ENCODE measurements at regions not wholly inside any gene's neighbourhood (a gene's known extent, or its start where the extent isn't known, plus 50 kb on each side); places are given as distances from the start of the nearest gene placed in this dataset.

GRCh38 chrX:110428144-110428543 is 69.5 kb downstream of the RTL9 start:
- in situ Hi-C loops (cut with HindIII; ENCODE audit: low sequenced_read_pairs): no loop called here
- no peak for DNase-seq (ENCODE audit: low spot score)

GRCh38 chrX:110430293-110431076 is 71.8 kb downstream of the RTL9 start:
- in situ Hi-C loops (cut with HindIII; ENCODE audit: low sequenced_read_pairs): no loop called here

GRCh38 chrX:110432091-110432905 is 73.7 kb downstream of the RTL9 start:
- in situ Hi-C loops (cut with HindIII; ENCODE audit: low sequenced_read_pairs): no loop called here

More at GRCh38 chrX:110430293-110431076, 71.8 kb downstream of the RTL9 start:
- DNase-seq (ENCODE audit: low spot score): no peak

GRCh38 chrX:110432906-110433215 is 74.2 kb downstream of the RTL9 start:
- DNase-seq (ENCODE audit: low spot score): no peak
- in situ Hi-C loops (cut with HindIII; ENCODE audit: low sequenced_read_pairs): no loop called here

More at GRCh38 chrX:110432091-110432905, 73.7 kb downstream of the RTL9 start:
- no peak for DNase-seq (ENCODE audit: low spot score)

GRCh38 chrX:110435196-110435595 is 76.5 kb downstream of the RTL9 start:
- no peak for DNase-seq (ENCODE audit: low spot score)
- in situ Hi-C loops (cut with HindIII; ENCODE audit: low sequenced_read_pairs): no loop called here

- DNase-seq (ENCODE audit: low spot score): no peak
- in situ Hi-C loops (cut with HindIII; ENCODE audit: low sequenced_read_pairs): no loop called here
Measured at GRCh38 chrX:110436523-110436922, 77.9 kb downstream of the RTL9 start.

GRCh38 chrX:110437686-110438085 is 79.0 kb downstream of the RTL9 start:
- in situ Hi-C loops (cut with HindIII; ENCODE audit: low sequenced_read_pairs): no loop called here
- no peak for DNase-seq (ENCODE audit: low spot score)

- DNase-seq (ENCODE audit: low spot score): no peak
- in situ Hi-C loops (cut with HindIII; ENCODE audit: low sequenced_read_pairs): no loop called here
Measured at GRCh38 chrX:110440016-110440805, 81.6 kb downstream of the RTL9 start.

- no peak for DNase-seq (ENCODE audit: low spot score)
- in situ Hi-C loops (cut with HindIII; ENCODE audit: low sequenced_read_pairs): no loop called here
Measured at GRCh38 chrX:110442635-110443034, 84.0 kb downstream of the RTL9 start.

- in situ Hi-C loops (cut with HindIII; ENCODE audit: low sequenced_read_pairs): no loop called here
- no peak for DNase-seq (ENCODE audit: low spot score)
Measured at GRCh38 chrX:110444996-110445395, 86.3 kb downstream of the RTL9 start.

GRCh38 chrX:110448459-110448858 is 89.8 kb downstream of the RTL9 start:
- DNase-seq (ENCODE audit: low spot score): no peak
- in situ Hi-C loops (cut with HindIII; ENCODE audit: low sequenced_read_pairs): no loop called here

- no peak for DNase-seq (ENCODE audit: low spot score)
- in situ Hi-C loops (cut with HindIII; ENCODE audit: low sequenced_read_pairs): no loop called here
Measured at GRCh38 chrX:110449312-110449711, 90.7 kb downstream of the RTL9 start.

GRCh38 chrX:110450050-110450449 is 91.4 kb downstream of the RTL9 start:
- in situ Hi-C loops (cut with HindIII; ENCODE audit: low sequenced_read_pairs): no loop called here

GRCh38 chrX:110454336-110454735 is 95.7 kb downstream of the RTL9 start:
- DNase-seq (ENCODE audit: low spot score): peak; percentile 91
- in situ Hi-C loops (cut with HindIII; ENCODE audit: low sequenced_read_pairs): no loop called here

More at GRCh38 chrX:110450050-110450449, 91.4 kb downstream of the RTL9 start:
- DNase-seq (ENCODE audit: low spot score): peak; percentile 82

GRCh38 chrX:110462957-110463356 is 104.3 kb downstream of the RTL9 start:
- in situ Hi-C loops (cut with HindIII; ENCODE audit: low sequenced_read_pairs): no loop called here
- no peak for DNase-seq (ENCODE audit: low spot score)

GRCh38 chrX:110466790-110467189 is 108.1 kb downstream of the RTL9 start:
- in situ Hi-C loops (cut with HindIII; ENCODE audit: low sequenced_read_pairs): no loop called here
- DNase-seq (ENCODE audit: low spot score): no peak

GRCh38 chrX:110472265-110472664 is 113.6 kb downstream of the RTL9 start:
- no peak for DNase-seq (ENCODE audit: low spot score)
- in situ Hi-C loops (cut with HindIII; ENCODE audit: low sequenced_read_pairs): no loop called here

- in situ Hi-C loops (cut with HindIII; ENCODE audit: low sequenced_read_pairs): no loop called here
- DNase-seq (ENCODE audit: low spot score): no peak
Measured at GRCh38 chrX:110477593-110478228, 119.1 kb downstream of the RTL9 start.

GRCh38 chrX:110491846-110492620 is 133.4 kb downstream of the RTL9 start:
- in situ Hi-C loops (cut with HindIII; ENCODE audit: low sequenced_read_pairs): no loop called here
- no peak for DNase-seq (ENCODE audit: low spot score)

Measured in G401 (cell line).